HCT116 (cell line): ENCODE measurements at regions not wholly inside any gene's neighbourhood (a gene's known extent, or its start where the extent isn't known, plus 50 kb on each side); places are given as distances from the start of the nearest gene placed in this dataset.

Source experiments
- ATAC-seq: fragments of 200-7000 bp; cut with Tn5 transposase; 2 replicates; pipeline ENCODE4 v1.9.1; 2020; ENCODE audit warnings: mild to moderate bottlenecking, moderate library complexity
- BruUV-seq: library from RNA; stranded (reverse); fragments of 400-500 nt; replicated peaks from 2 replicates; lab custom pipeline; 2021; lab: Mats Ljungman, UMichigan
- CTCF ChIA-PET: fragments of 300-600 bp; sonication (Branson Sonifier 250); formaldehyde crosslinking; loops from one replicate; lab custom pipeline; 2021; ENCODE audit warnings: antibody characterized with exemption; lab: Charles Lee
- POLR2A ChIA-PET: fragments of 300-600, 350-600 bp; sonication (Branson Sonifier 250); formaldehyde crosslinking; loops from one replicate; lab custom pipeline; 2021; ENCODE audit warnings: antibody characterized with exemption; lab: Charles Lee
- RAD21 ChIA-PET, 2 experiments: fragments of 300-600 bp; sonication (Branson Sonifier 250); formaldehyde crosslinking; loops; one replicate each; lab custom pipeline; 2023; ENCODE audit warnings: low total read pairs in 2 of 2; ENCODE audit not compliant: uncharacterized antibody in 2 of 2, unreplicated experiment in 2 of 2, low non-redundant PET in 1 of 2; lab: Charles Lee
- DNase-seq: peaks from one replicate; pipeline ENCODE4 v3.0.0-alpha.2; 2010; ENCODE audit warnings: low read depth, low spot score
- H2AFZ ChIP-seq: fragments of 200-600 bp; shearing (Covaris generic), sonication (generic); 2 replicates; pipeline ENCODE4 v1.6.1; 2017; ENCODE audit warnings: low read depth, mixed run types, mixed read lengths, antibody characterized with exemption, low read length; ENCODE audit not compliant: poor library complexity, severe bottlenecking
- H3K27ac ChIP-seq: 2 replicates; pipeline ENCODE4 v1.5.1; 2012; ENCODE audit warnings: low read depth, low read length
- H3K27me3 ChIP-seq: fragments of 200-600 bp; sonication (generic); 2 replicates; pipeline ENCODE4 v1.6.1; 2016; ENCODE audit warnings: mixed run types, low read length, mixed read lengths; ENCODE audit not compliant: insufficient read depth
- H3K36me3 ChIP-seq, 2 experiments: fragments of 200-500 bp in 1 of 2; fragments of 200-600 bp in 1 of 2; sonication (Bioruptor generic) in 1 of 2; sonication (generic) in 1 of 2; 2 replicates each; pipeline versions ENCODE4 v1.5.1 to v1.6.1; 2014 to 2016; ENCODE audit warnings: low read length in 2 of 2, inconsistent platforms in 1 of 2, mixed read lengths in 1 of 2, mixed run types in 1 of 2; ENCODE audit not compliant: insufficient read depth in 2 of 2, control insufficient read depth in 1 of 2
- H3K4me1 ChIP-seq, 2 experiments: fragments of 200-600 bp in 1 of 2; sonication (generic) in 1 of 2; 2 replicates each; pipeline versions ENCODE4 v1.5.1 to v1.6.1; 2012 to 2017; ENCODE audit warnings: low read length in 2 of 2, inconsistent platforms in 1 of 2, mild to moderate bottlenecking in 1 of 2, mixed read lengths in 1 of 2, mixed run types in 1 of 2, moderate library complexity in 1 of 2; ENCODE audit not compliant: insufficient read depth in 2 of 2, control insufficient read depth in 1 of 2
- H3K4me2 ChIP-seq: fragments of 200-600 bp; sonication (generic); 2 replicates; pipeline ENCODE4 v1.6.1; 2017; ENCODE audit warnings: mixed run types, low read length, mixed read lengths
- H3K4me3 ChIP-seq, 2 experiments: fragments of 200-600 bp in 1 of 2; sonication (generic) in 1 of 2; replicated peaks in 1 of 2; 2 replicates each; pipeline ENCODE4 v1.5.1; 2011 to 2016; ENCODE audit warnings: low read length in 2 of 2, control low read depth in 1 of 2, low read depth in 1 of 2, mild to moderate bottlenecking in 1 of 2, mixed read lengths in 1 of 2, mixed run types in 1 of 2
- H3K79me2 ChIP-seq: fragments of 200-600 bp; sonication (generic); 2 replicates; pipeline ENCODE4 v1.6.1; 2017; ENCODE audit warnings: mild to moderate bottlenecking, mixed run types, low read length, moderate library complexity, mixed read lengths; ENCODE audit not compliant: insufficient read depth
- H3K9ac ChIP-seq: fragments of 200-600 bp; sonication (generic); 2 replicates; pipeline ENCODE4 v1.6.1; 2016; ENCODE audit warnings: low read length, mixed read lengths
- H3K9me2 ChIP-seq: fragments of 200-600 bp; sonication (generic), shearing (Covaris generic); 2 replicates; pipeline ENCODE4 v1.6.1; 2017; ENCODE audit warnings: mixed run types, mild to moderate bottlenecking, moderate library complexity; ENCODE audit not compliant: insufficient read depth
- H3K9me3 ChIP-seq, 2 experiments: fragments of 200-500 bp in 1 of 2; fragments of 200-600 bp in 1 of 2; sonication (Bioruptor generic) in 1 of 2; sonication (generic) in 1 of 2; 2 replicates each; pipeline ENCODE4 v1.6.1; 2014 to 2017; ENCODE audit warnings: low read length in 2 of 2, mixed read lengths in 2 of 2, inconsistent platforms in 1 of 2, low read depth in 1 of 2, mild to moderate bottlenecking in 1 of 2, mixed run types in 1 of 2, moderate library complexity in 1 of 2; ENCODE audit not compliant: control insufficient read depth in 1 of 2, insufficient read depth in 1 of 2
- H4K20me1 ChIP-seq: fragments of 200-600 bp; sonication (generic), shearing (Covaris generic); 2 replicates; pipeline ENCODE4 v1.6.1; 2017; ENCODE audit warnings: mixed run types, mild to moderate bottlenecking, moderate library complexity; ENCODE audit not compliant: insufficient read depth
- ELF1 ChIP-seq: IDR thresholded peaks from 2 replicates; pipeline ENCODE4 v1.6.1; 2012; ENCODE audit warnings: low read depth, borderline replicate concordance
- EZH2 ChIP-seq: fragments of 200-600 bp; sonication (generic); IDR thresholded peaks from 2 replicates; pipeline ENCODE4 v1.6.1; 2017; ENCODE audit warnings: antibody characterized with exemption, mixed run types
- EZH2phosphoT487 ChIP-seq: fragments of 200-600 bp; IDR thresholded peaks from 2 replicates; pipeline ENCODE4 v1.6.1; 2018; ENCODE audit warnings: antibody characterized with exemption, borderline replicate concordance
- FOSL1 ChIP-seq: IDR thresholded peaks from 2 replicates; pipeline ENCODE4 v1.6.1; 2012; ENCODE audit warnings: low read depth
- SIN3A ChIP-seq: IDR thresholded peaks from 2 replicates; pipeline ENCODE4 v1.6.1; 2012; ENCODE audit warnings: low read depth
- intact Hi-C: fragments of 100-400 bp; cut with micrococcal nuclease; formaldehyde crosslinking; loops from 2 replicates; pipeline ENCODE4 v1.10.0; 2022
- TF ChIP-seq, protein P1 (sequence below), 3 experiments: fragments of 200-600 bp in 1 of 3; sonication (generic) in 1 of 3; IDR thresholded peaks in 2 of 3; conservative IDR thresholded peaks in 1 of 3; 2 replicates each; pipeline ENCODE4 v1.5.1; 2012 to 2017; ENCODE audit warnings: low read depth in 2 of 3, low read length in 2 of 3, antibody characterized with exemption in 1 of 3, borderline replicate concordance in 1 of 3, control low read depth in 1 of 3, mild to moderate bottlenecking in 1 of 3, mixed read lengths in 1 of 3, mixed run types in 1 of 3, moderate library complexity in 1 of 3; ENCODE audit not compliant: insufficient read depth in 1 of 3
- TF ChIP-seq, protein P2 (sequence below): IDR thresholded peaks from 2 replicates; pipeline ENCODE4 v1.6.1; 2012
- TF ChIP-seq, protein P3 (sequence below): IDR thresholded peaks from 2 replicates; pipeline ENCODE4 v1.6.1; 2012

DNA sequence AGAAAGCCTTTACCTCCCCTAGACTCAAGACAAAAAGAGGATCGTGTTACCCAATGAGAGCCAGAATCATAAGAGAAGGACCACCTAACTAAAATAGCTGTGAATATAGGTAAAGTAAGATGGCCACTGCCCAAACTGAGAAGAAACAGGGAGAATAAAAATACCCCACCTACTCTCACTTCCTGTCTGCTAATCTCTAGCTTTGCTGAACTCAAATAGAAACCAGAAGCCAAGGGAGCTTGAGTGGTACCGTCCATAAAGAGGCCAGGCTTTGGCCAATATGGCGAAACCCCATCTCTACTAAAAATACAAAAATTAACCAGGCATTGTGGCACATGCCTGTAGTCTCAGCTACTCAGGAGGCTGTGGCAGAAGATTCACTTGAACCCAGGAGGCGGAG lies 123.0 kb upstream of the FST start:
- peaks cover 0 to 6% of the 10 kb centered on the region in 2 experiments; a peak in 1 of 4 replicates for H3K4me1 ChIP-seq
- H3K27ac ChIP-seq: no peak overlapping the region
- H3K27me3 ChIP-seq: no peaks in the 10 kb centered on the region
- BruUV-seq: no TSS peak
- H3K36me3 ChIP-seq: no peaks in the 10 kb centered on the region
- H3K4me2 ChIP-seq: no peak overlapping the region
- TF ChIP-seq FOSL1 (no peak), EZH2phosphoT487 (no peak)
- TF ChIP-seq, protein P1, sequence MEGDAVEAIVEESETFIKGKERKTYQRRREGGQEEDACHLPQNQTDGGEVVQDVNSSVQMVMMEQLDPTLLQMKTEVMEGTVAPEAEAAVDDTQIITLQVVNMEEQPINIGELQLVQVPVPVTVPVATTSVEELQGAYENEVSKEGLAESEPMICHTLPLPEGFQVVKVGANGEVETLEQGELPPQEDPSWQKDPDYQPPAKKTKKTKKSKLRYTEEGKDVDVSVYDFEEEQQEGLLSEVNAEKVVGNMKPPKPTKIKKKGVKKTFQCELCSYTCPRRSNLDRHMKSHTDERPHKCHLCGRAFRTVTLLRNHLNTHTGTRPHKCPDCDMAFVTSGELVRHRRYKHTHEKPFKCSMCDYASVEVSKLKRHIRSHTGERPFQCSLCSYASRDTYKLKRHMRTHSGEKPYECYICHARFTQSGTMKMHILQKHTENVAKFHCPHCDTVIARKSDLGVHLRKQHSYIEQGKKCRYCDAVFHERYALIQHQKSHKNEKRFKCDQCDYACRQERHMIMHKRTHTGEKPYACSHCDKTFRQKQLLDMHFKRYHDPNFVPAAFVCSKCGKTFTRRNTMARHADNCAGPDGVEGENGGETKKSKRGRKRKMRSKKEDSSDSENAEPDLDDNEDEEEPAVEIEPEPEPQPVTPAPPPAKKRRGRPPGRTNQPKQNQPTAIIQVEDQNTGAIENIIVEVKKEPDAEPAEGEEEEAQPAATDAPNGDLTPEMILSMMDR (IDR thresholded peaks at IDR 0.05 in 2 of 3, conservative IDR thresholded peaks at IDR 0.05 in 1 of 3; ENCODE audit: borderline replicate concordance in 1 of 3, insufficient read depth in 1 of 3, low read depth in 2 of 3, low read length in 2 of 3): no peak
- TF ChIP-seq, protein P2, sequence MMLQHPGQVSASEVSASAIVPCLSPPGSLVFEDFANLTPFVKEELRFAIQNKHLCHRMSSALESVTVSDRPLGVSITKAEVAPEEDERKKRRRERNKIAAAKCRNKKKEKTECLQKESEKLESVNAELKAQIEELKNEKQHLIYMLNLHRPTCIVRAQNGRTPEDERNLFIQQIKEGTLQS: no peak
- TF ChIP-seq, all 23 proteins: peak for 0
- DNase-seq (no peak), ATAC-seq (no peak)
- Histone ChIP-seq H3K9me3 (no peaks in the 10 kb centered on the region), H2AFZ (no peak overlapping the region), H4K20me1 (no peaks in the 10 kb centered on the region), H3K79me2 (no peaks in the 10 kb centered on the region), H3K9me2 (no peaks in the 10 kb centered on the region), H3K4me3 (no peak overlapping the region), H3K9ac (no peak overlapping the region)
- CTCF ChIA-PET: no interaction called here
- RAD21 ChIA-PET: no interaction called here
- POLR2A ChIA-PET: no interaction called here
- intact Hi-C loops: no loop called here

DNA sequence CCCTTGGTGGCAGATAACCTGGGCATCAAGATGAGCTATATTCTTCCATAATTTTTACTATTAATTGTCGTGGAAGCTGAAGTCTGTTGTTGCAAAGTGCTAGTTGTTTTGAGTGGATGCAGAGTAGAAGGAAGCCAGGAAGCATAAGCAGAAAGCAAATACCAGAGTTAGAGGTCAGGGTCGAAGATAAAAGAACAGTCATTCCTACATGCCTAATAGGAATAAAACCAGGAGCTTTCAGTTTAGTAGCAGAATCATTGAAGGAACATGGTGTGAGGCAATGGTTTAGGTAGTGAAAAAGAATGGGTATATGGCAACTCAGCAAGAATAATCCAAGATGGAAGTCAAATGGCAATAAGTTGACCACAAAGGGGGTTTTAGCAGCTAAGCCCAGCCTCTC lies 121.6 kb upstream of the FST start:
- Histone ChIP-seq H3K36me3 (no peaks in the 10 kb centered on the region), H3K27ac (no peak overlapping the region), H3K9me2 (no peaks in the 10 kb centered on the region), H4K20me1 (no peaks in the 10 kb centered on the region), H3K9ac (no peak overlapping the region), H3K79me2 (no peaks in the 10 kb centered on the region), H3K4me3 (no peak overlapping the region), H2AFZ (no peak overlapping the region), H3K27me3 (no peaks in the 10 kb centered on the region), H3K9me3 (no peaks in the 10 kb centered on the region), H3K4me1 (peaks cover 0 to 6% of the 10 kb centered on the region in 2 experiments; a peak in 1 of 4 replicates), H3K4me2 (no peak overlapping the region)
- BruUV-seq: no TSS peak
- intact Hi-C loops: no loop called here
- ChIA-PET RAD21 (no interaction called here), POLR2A (no interaction called here), CTCF (no interaction called here)
- DNase-seq (no peak), ATAC-seq (no peak)
- no peak for TF ChIP-seq EZH2
- TF ChIP-seq, protein P3, sequence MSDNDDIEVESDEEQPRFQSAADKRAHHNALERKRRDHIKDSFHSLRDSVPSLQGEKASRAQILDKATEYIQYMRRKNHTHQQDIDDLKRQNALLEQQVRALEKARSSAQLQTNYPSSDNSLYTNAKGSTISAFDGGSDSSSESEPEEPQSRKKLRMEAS: no peak
- TF ChIP-seq ELF1: no peak
- TF ChIP-seq SIN3A: no peak
